Sigmoid colon (tissue), 4 donors: ENCODE measurements at regions not wholly inside any gene's neighbourhood (a gene's known extent, or its start where the extent isn't known, plus 50 kb on each side); places are given as distances from the start of the nearest gene placed in this dataset.

Source experiments
- EP300 ChIP-seq, 4 donors: sonication (generic); formaldehyde crosslinking; IDR thresholded peaks; one replicate each; pipeline ENCODE4 v1.6.1; 2017; ENCODE audit warnings: antibody characterized with exemption in 4 of 4
- POLR2A ChIP-seq, 2 donors: fragments of 450-650 bp; IDR thresholded peaks; one replicate each; pipeline ENCODE4 v1.6.1; 2016; ENCODE audit warnings: antibody characterized with exemption in 2 of 2, mild to moderate bottlenecking in 2 of 2, moderate library complexity in 2 of 2
- POLR2AphosphoS5 ChIP-seq, 4 donors: sonication (generic); formaldehyde crosslinking; IDR thresholded peaks; one replicate each; pipeline ENCODE4 v1.6.1; 2017; ENCODE audit warnings: antibody characterized with exemption in 4 of 4
- TF ChIP-seq, protein P1 (sequence below), 4 experiments: fragments of 450-650 bp in 3 of 4; fragments of 200-600 bp in 1 of 4; IDR thresholded peaks; one replicate each; pipeline ENCODE4 v1.5.1; 2016 to 2019; ENCODE audit warnings: antibody characterized with exemption in 4 of 4, mild to moderate bottlenecking in 3 of 4, moderate library complexity in 2 of 4

DNA sequence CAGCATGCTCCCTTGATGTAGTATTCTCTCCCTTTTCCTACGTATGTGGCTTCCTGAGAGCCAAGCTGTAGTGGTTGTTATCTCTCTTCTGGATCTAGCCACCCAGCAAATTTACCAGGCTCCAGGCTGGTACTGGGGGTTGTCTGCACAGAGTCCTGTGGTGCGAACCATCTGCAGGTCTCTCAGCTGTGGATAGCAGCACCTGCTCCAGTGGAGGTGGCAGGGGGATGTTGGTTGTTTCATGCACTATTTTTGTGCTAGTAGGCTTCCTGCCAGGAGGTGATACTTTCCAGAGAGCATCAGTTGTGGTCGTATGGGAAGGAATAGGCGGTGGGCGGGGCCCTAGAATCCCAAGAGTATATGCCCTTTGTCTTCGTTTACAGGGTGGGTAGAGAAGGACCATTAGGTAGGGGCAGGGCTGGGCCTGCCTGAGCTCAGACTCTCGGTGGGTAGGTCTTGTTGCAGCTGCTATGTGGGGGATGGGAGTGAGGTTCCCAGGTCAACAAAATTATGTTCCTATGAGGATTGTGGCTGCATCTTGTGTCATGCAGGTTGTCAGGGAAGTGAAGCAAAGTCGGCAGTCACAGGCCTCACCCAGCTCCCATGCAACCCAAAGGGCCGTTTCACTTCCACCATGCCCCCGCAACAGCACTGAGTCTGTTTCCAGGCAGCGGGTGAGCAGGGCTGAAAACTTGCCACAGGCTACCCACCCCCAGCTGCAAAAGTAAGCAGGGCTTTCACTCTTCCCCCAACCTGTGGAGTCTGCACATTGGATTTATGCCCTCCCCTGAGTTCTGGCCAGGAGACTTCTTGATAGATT, 1139.5 kb downstream of the BCL11A start:
- TF ChIP-seq, protein P1, sequence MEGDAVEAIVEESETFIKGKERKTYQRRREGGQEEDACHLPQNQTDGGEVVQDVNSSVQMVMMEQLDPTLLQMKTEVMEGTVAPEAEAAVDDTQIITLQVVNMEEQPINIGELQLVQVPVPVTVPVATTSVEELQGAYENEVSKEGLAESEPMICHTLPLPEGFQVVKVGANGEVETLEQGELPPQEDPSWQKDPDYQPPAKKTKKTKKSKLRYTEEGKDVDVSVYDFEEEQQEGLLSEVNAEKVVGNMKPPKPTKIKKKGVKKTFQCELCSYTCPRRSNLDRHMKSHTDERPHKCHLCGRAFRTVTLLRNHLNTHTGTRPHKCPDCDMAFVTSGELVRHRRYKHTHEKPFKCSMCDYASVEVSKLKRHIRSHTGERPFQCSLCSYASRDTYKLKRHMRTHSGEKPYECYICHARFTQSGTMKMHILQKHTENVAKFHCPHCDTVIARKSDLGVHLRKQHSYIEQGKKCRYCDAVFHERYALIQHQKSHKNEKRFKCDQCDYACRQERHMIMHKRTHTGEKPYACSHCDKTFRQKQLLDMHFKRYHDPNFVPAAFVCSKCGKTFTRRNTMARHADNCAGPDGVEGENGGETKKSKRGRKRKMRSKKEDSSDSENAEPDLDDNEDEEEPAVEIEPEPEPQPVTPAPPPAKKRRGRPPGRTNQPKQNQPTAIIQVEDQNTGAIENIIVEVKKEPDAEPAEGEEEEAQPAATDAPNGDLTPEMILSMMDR (IDR thresholded peaks at IDR 0.05), result no peak
- TF ChIP-seq POLR2AphosphoS5 (IDR thresholded peaks at IDR 0.05) (no peak), POLR2A (IDR thresholded peaks at IDR 0.05) (no peak), EP300 (IDR thresholded peaks at IDR 0.05) (no peak)
